K562 (cell line): ENCODE measurements at regions not wholly inside any gene's neighbourhood (a gene's known extent, or its start where the extent isn't known, plus 50 kb on each side); places are given as distances from the start of the nearest gene placed in this dataset.

ENCODE experiments used
- ATAC-seq: fragments of 200-7000 bp; cut with Tn5 transposase; 3 replicates; pipeline ENCODE4 v1.9.1; 2020; ENCODE audit warnings: moderate library complexity
- BruUV-seq: library from RNA; stranded (reverse); fragments of 400-500 nt; replicated peaks from 2 replicates; lab custom pipeline; 2021; lab: Mats Ljungman, UMichigan
- CTCF ChIA-PET: fragments of 300-600 bp; formaldehyde crosslinking; extraction: SDS; loops from one replicate; lab custom pipeline; 2021; ENCODE audit warnings: low intra/inter-chr PET ratio; lab: Yijun Ruan, JAX
- POLR2A ChIA-PET: fragments of 300-600, 350-650 bp; sonication (Branson Sonifier 250); formaldehyde crosslinking; extraction: SDS; loops from one replicate; lab custom pipeline; 2021; ENCODE audit warnings: antibody characterized with exemption, inconsistent platforms; lab: Yijun Ruan, JAX
- DNase-seq, 4 experiments: peaks; one replicate each; pipeline versions ENCODE4 v3.0.0 to v3.0.0-alpha.2; 2011 to 2018; ENCODE audit warnings: low spot score in 3 of 4, mixed read lengths in 3 of 4; ENCODE audit errors: extremely low read depth in 1 of 4
- FAIRE-seq: peaks from 2 replicates; lab custom pipeline; 2011; peaks lifted over from hg19 to GRCh38; lab: Jason Lieb, UNC
- H2AFZ ChIP-seq: 2 replicates; pipeline ENCODE4 v1.6.0; 2011; ENCODE audit warnings: low read depth, low read length, control low read depth, inconsistent platforms
- H3K27ac ChIP-seq: fragments of 200-600 bp; 3 replicates; pipeline ENCODE4 v1.8.0; 2011; ENCODE audit warnings: low read depth, mild to moderate bottlenecking, control low read depth, inconsistent platforms, low read length, moderate library complexity, mixed read lengths; ENCODE audit errors: extremely low read depth
- H3K27me3 ChIP-seq, 2 experiments: fragments of 300-600 bp in 1 of 2; 2 replicates in 1 of 2; 3 replicates in 1 of 2; pipeline versions ENCODE4 v1.6.0 to v1.8.0; 2011; ENCODE audit warnings: inconsistent platforms in 2 of 2, low read length in 2 of 2, mild to moderate bottlenecking in 1 of 2, mixed read lengths in 1 of 2, moderate library complexity in 1 of 2; ENCODE audit not compliant: control insufficient read depth in 2 of 2, insufficient read depth in 2 of 2
- H3K36me3 ChIP-seq: fragments of 300-600 bp; 3 replicates; pipeline ENCODE4 v1.8.0; 2011; ENCODE audit warnings: mild to moderate bottlenecking, low read length, inconsistent platforms; ENCODE audit not compliant: control insufficient read depth, insufficient read depth
- H3K4me1 ChIP-seq, 2 experiments: fragments of 200-600 bp in 1 of 2; replicated peaks in 1 of 2; 2 replicates in 1 of 2; 3 replicates in 1 of 2; pipeline versions ENCODE4 v1.5.1 to v1.8.0; 2011; ENCODE audit warnings: inconsistent platforms in 2 of 2, low read length in 2 of 2, mild to moderate bottlenecking in 1 of 2, mixed read lengths in 1 of 2, moderate library complexity in 1 of 2; ENCODE audit not compliant: control insufficient read depth in 2 of 2, insufficient read depth in 2 of 2
- H3K4me2 ChIP-seq: 2 replicates; pipeline ENCODE4 v1.6.1; 2011; ENCODE audit warnings: low read length, control low read depth, inconsistent platforms, mixed read lengths; ENCODE audit not compliant: insufficient read depth
- H3K4me3 ChIP-seq: fragments of 200-600 bp; sonication (generic), shearing (Covaris generic); 2 replicates; pipeline ENCODE4 v1.5.1; 2016; ENCODE audit warnings: control low read depth, inconsistent platforms
- H3K79me2 ChIP-seq: fragments of 200-600 bp; 3 replicates; pipeline ENCODE4 v1.8.0; 2011; ENCODE audit warnings: low read length, inconsistent platforms; ENCODE audit not compliant: control insufficient read depth, insufficient read depth
- H3K9ac ChIP-seq, 2 experiments: 2 replicates each; pipeline versions ENCODE4 v1.6.0 to v1.6.1; 2011; ENCODE audit warnings: low read depth in 2 of 2, low read length in 2 of 2, control low read depth in 1 of 2, inconsistent platforms in 1 of 2, mild to moderate bottlenecking in 1 of 2, mixed read lengths in 1 of 2; ENCODE audit not compliant: insufficient read depth in 1 of 2
- H3K9me1 ChIP-seq: one replicate; pipeline ENCODE4 v1.6.0; 2011; ENCODE audit warnings: inconsistent platforms, mild to moderate bottlenecking, low read length, moderate library complexity; ENCODE audit not compliant: control insufficient read depth, insufficient read depth
- H3K9me3 ChIP-seq: replicated peaks from 2 replicates; pipeline ENCODE4 v1.5.1; 2011; ENCODE audit warnings: low read depth, low read length, inconsistent platforms; ENCODE audit not compliant: control insufficient read depth, insufficient read depth
- H4K20me1 ChIP-seq: replicated peaks from 2 replicates; pipeline ENCODE4 v1.6.1; 2011; ENCODE audit warnings: low read length, inconsistent platforms, mixed read lengths; ENCODE audit not compliant: control insufficient read depth, insufficient read depth
- ARID2 ChIP-seq: fragments of 450-650 bp; IDR thresholded peaks from 2 replicates; pipeline ENCODE4 v1.6.1; 2017; ENCODE audit warnings: antibody characterized with exemption, mild to moderate bottlenecking
- CEBPG ChIP-seq, 3 experiments: fragments of 200-800 bp in 1 of 3; sonication (Bioruptor generic) in 1 of 3; sonication (generic) in 1 of 3; formaldehyde crosslinking in 1 of 3; IDR thresholded peaks in 2 of 3; conservative IDR thresholded peaks in 1 of 3; 2 replicates each; pipeline versions ENCODE4 v1.6.1 to v1.8.0; 2016 to 2022; ENCODE audit warnings: missing compliant biosample characterization in 2 of 3, missing genetic modification characterization in 2 of 3, mild to moderate bottlenecking in 1 of 3, missing genetic modification reagents in 1 of 3
- ETS2 ChIP-seq: IDR thresholded peaks from 2 replicates; pipeline ENCODE4 v1.6.1; 2016; ENCODE audit warnings: borderline replicate concordance, missing genetic modification characterization, mild to moderate bottlenecking, moderate library complexity, missing compliant biosample characterization; ENCODE audit not compliant: poor library complexity, severe bottlenecking
- FOXA1 ChIP-seq: fragments of 450-650 bp; IDR thresholded peaks from 2 replicates; pipeline ENCODE4 v1.6.1; 2016; ENCODE audit warnings: mild to moderate bottlenecking, borderline replicate concordance
- GABPB1 ChIP-seq: sonication (generic); formaldehyde crosslinking; IDR thresholded peaks from 2 replicates; pipeline ENCODE4 v1.8.0; 2022; ENCODE audit warnings: mild to moderate bottlenecking, missing genetic modification reagents
- IRF2 ChIP-seq: sonication (generic); formaldehyde crosslinking; IDR thresholded peaks from 2 replicates; pipeline ENCODE4 v1.8.1; 2022; ENCODE audit warnings: mild to moderate bottlenecking, missing genetic modification reagents
- L3MBTL2 ChIP-seq: fragments of 450-650 bp; IDR thresholded peaks from 2 replicates; pipeline ENCODE4 v1.6.1; 2016; ENCODE audit warnings: mild to moderate bottlenecking, moderate library complexity
- LCOR ChIP-seq: sonication (generic); formaldehyde crosslinking; IDR thresholded peaks from 2 replicates; pipeline ENCODE4 v1.8.0; 2022; ENCODE audit warnings: mild to moderate bottlenecking, missing genetic modification reagents
- MAFG ChIP-seq: fragments of 450-650 bp; conservative IDR thresholded peaks from 2 replicates; pipeline ENCODE4 v1.6.1; 2016; ENCODE audit warnings: missing genetic modification characterization, missing compliant biosample characterization
- NFRKB ChIP-seq: fragments of 450-650 bp; IDR thresholded peaks from 2 replicates; pipeline ENCODE4 v1.6.1; 2016; ENCODE audit warnings: low read depth
- OTX1 ChIP-seq: fragments of 450-650 bp; formaldehyde crosslinking; IDR thresholded peaks from 2 replicates; pipeline ENCODE4 v1.4.0; 2022; ENCODE audit warnings: mild to moderate bottlenecking
- PTRF ChIP-seq: fragments of 450-650 bp; IDR thresholded peaks from 2 replicates; pipeline ENCODE4 v1.6.1; 2016; ENCODE audit warnings: mild to moderate bottlenecking, missing genetic modification characterization, missing compliant biosample characterization
- SETDB1 ChIP-seq: IDR thresholded peaks from one replicate; pipeline ENCODE4 v1.6.1; 2012; ENCODE audit warnings: low read length, control low read depth, inconsistent platforms
- SMAD2 ChIP-seq: fragments of 150-350 bp; IDR thresholded peaks from 2 replicates; pipeline ENCODE4 v1.6.1; 2014; ENCODE audit warnings: low read depth, mild to moderate bottlenecking, low read length
- SRSF9 ChIP-seq: fragments of 200-400 bp; formaldehyde crosslinking; IDR thresholded peaks from 2 replicates; pipeline ENCODE4 v1.6.1; 2017; ENCODE audit warnings: low read depth, low read length, borderline replicate concordance
- TRIM24 ChIP-seq, 2 experiments: fragments of 450-650 bp; IDR thresholded peaks; 2 replicates each; pipeline ENCODE4 v1.6.1; 2016
- WGBS: fragments of 100-300 bp; shearing (Covaris generic); methylation state at CpG from one replicate; pipeline ENCODE4 v1.1.6; 2016; ENCODE audit warnings: low coverage, mixed read lengths; ENCODE audit not compliant: insufficient coverage; ENCODE audit errors: missing lambda C conversion rate; 5-methylcytosine and 5-hydroxymethylcytosine counted together
- in situ Hi-C: fragments of 300-500 bp; cut with MboI; formaldehyde crosslinking; loops from 4 replicates; pipeline ENCODE4 v1.15.0; 2018; ENCODE audit warnings: inconsistent platforms, mixed read lengths
- intact Hi-C: fragments of 100-400 bp; cut with micrococcal nuclease; formaldehyde crosslinking; loops from 2 replicates; pipeline ENCODE4 v1.14.2; 2022
- TF ChIP-seq, protein P1 (sequence below): IDR thresholded peaks from 2 replicates; pipeline ENCODE4 v1.6.1; 2011; ENCODE audit warnings: borderline replicate concordance, low read depth, mild to moderate bottlenecking, moderate library complexity, low read length; ENCODE audit not compliant: insufficient read depth, poor library complexity, severe bottlenecking
- TF ChIP-seq, protein P2 (sequence below): fragments of 450-650 bp; IDR thresholded peaks from 2 replicates; pipeline ENCODE4 v1.6.1; 2016; ENCODE audit warnings: missing biosample characterization, missing genetic modification characterization
- TF ChIP-seq, protein P3 (sequence below): fragments of 450-650 bp; conservative IDR thresholded peaks from 2 replicates; pipeline ENCODE4 v1.6.1; 2016; ENCODE audit warnings: missing genetic modification characterization, low read depth, mild to moderate bottlenecking, control low read depth, missing compliant biosample characterization

DNA sequence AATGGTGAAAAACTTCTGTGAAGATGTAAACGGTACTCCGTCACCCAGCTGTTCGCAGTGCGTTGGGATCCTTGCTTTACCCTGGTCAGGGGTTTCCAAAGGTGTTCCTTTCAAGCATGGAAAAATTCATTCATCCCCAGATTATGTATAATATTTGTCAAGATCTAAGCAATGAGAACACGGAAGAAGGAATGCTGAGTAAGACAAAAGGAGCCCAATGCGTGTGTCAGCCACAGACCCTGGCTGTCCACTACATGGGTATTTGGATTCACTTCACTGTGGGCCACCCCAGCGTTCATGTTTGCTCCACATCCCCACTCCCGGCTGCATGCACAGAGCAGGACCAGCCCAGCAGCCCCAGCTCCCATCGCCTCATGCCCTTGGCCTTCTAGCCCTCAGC is 241.3 kb upstream of the CELF2 start (continued):
- TF ChIP-seq, protein P1, sequence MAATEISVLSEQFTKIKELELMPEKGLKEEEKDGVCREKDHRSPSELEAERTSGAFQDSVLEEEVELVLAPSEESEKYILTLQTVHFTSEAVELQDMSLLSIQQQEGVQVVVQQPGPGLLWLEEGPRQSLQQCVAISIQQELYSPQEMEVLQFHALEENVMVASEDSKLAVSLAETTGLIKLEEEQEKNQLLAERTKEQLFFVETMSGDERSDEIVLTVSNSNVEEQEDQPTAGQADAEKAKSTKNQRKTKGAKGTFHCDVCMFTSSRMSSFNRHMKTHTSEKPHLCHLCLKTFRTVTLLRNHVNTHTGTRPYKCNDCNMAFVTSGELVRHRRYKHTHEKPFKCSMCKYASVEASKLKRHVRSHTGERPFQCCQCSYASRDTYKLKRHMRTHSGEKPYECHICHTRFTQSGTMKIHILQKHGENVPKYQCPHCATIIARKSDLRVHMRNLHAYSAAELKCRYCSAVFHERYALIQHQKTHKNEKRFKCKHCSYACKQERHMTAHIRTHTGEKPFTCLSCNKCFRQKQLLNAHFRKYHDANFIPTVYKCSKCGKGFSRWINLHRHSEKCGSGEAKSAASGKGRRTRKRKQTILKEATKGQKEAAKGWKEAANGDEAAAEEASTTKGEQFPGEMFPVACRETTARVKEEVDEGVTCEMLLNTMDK: no peak
- TF ChIP-seq PTRF: no peak
- TF ChIP-seq SMAD2: no peak
- 0 out of 2 replicates have a peak, but pooled peaks have one; percentile 23 for TF ChIP-seq MAFG (tag)

DNA sequence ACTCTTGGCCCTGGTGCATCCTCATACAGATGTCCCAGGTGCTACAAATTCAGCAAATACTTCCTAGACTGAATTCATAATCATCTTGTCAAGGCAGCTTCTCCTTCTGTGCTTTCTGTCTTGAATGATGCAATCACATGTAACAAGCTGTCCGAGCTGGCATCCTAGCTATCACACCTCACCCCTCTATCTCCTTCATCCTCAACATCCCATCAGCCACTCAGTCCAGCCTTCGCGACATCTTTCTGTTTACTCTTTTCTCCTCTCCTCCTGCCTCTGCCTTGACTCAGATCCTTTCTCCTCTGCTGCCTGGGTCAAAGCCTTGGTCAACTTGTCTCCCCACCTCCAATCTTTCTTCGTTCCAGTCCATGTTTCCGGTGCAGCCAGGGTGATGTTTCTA is 240.4 kb upstream of the CELF2 start:
- no peak overlapping the region for H3K9ac ChIP-seq
- no peak overlapping the region for H2AFZ ChIP-seq
- H3K4me3 ChIP-seq: no peak overlapping the region
- H3K9me1 ChIP-seq: no peaks in the 10 kb centered on the region
- H3K79me2 ChIP-seq: no peaks in the 10 kb centered on the region
- in situ Hi-C loops (no loop called here), intact Hi-C loops (no loop called here)
- ATAC-seq (no peak; the same call in 2 of the 3 replicates), FAIRE-seq (no peak), DNase-seq (no peak)
- H4K20me1 ChIP-seq: no peaks in the 10 kb centered on the region
- H3K9me3 ChIP-seq: no peaks in the 10 kb centered on the region
- no peak overlapping the region for H3K4me2 ChIP-seq
- ChIA-PET CTCF (no interaction called here), POLR2A (interaction anchor here (1.2 kb wide), 1 partner anchor 11 kb away, joined by 3 read pairs; no protein-coding TSS in a partner anchor)
- no peaks in the 10 kb centered on the region for H3K27me3 ChIP-seq
- no peak overlapping the region for H3K27ac ChIP-seq
- H3K36me3 ChIP-seq: no peaks in the 10 kb centered on the region
- no TSS peak for BruUV-seq
- 5% methylated on average over 5 of the region's 5 CpGs for WGBS
- no peaks in the 10 kb centered on the region for H3K4me1 ChIP-seq
- TF ChIP-seq ARID2: no peak
- no peak for TF ChIP-seq ETS2 (tag)
- no peak for TF ChIP-seq GABPB1 (CRISPR knock-in tag)
- TF ChIP-seq, protein P2, sequence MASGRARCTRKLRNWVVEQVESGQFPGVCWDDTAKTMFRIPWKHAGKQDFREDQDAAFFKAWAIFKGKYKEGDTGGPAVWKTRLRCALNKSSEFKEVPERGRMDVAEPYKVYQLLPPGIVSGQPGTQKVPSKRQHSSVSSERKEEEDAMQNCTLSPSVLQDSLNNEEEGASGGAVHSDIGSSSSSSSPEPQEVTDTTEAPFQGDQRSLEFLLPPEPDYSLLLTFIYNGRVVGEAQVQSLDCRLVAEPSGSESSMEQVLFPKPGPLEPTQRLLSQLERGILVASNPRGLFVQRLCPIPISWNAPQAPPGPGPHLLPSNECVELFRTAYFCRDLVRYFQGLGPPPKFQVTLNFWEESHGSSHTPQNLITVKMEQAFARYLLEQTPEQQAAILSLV (tag): 0 out of 2 replicates have a peak, but pooled peaks have one; percentile 56
- no peak for TF ChIP-seq FOXA1
- no peak for TF ChIP-seq OTX1
- TF ChIP-seq SETDB1: no peak
- TF ChIP-seq, protein P3, sequence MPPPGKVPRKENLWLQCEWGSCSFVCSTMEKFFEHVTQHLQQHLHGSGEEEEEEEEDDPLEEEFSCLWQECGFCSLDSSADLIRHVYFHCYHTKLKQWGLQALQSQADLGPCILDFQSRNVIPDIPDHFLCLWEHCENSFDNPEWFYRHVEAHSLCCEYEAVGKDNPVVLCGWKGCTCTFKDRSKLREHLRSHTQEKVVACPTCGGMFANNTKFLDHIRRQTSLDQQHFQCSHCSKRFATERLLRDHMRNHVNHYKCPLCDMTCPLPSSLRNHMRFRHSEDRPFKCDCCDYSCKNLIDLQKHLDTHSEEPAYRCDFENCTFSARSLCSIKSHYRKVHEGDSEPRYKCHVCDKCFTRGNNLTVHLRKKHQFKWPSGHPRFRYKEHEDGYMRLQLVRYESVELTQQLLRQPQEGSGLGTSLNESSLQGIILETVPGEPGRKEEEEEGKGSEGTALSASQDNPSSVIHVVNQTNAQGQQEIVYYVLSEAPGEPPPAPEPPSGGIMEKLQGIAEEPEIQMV (tag): no peak
- TF ChIP-seq NFRKB: no peak
- TF ChIP-seq LCOR (CRISPR knock-in tag): no peak
- TF ChIP-seq TRIM24 (IDR thresholded peaks at IDR 0.05): peak in 1 of 2 experiments; percentile 82; a peak in 1 of 4 replicates
- no peak for TF ChIP-seq SRSF9
- peak; percentile 50 for TF ChIP-seq L3MBTL2
- TF ChIP-seq CEBPG (CRISPR knock-in tag; IDR thresholded peaks at IDR 0.05): peak; percentile 54
- TF ChIP-seq CEBPG (tag; conservative IDR thresholded peaks at IDR 0.05 in 1 of 2, IDR thresholded peaks at IDR 0.05 in 1 of 2): peak; percentile 80 to 93
- no peak for TF ChIP-seq IRF2 (CRISPR knock-in tag)
